Thyroid gland (tissue), 4 donors: ENCODE measurements at regions not wholly inside any gene's neighbourhood (a gene's known extent, or its start where the extent isn't known, plus 50 kb on each side); places are given as distances from the start of the nearest gene placed in this dataset.
A peak's percentile ranks its signal among the peaks of the same experiment; 100 is the strongest.

Source experiments
- CTCF ChIP-seq, 6 experiments: fragments of 200-600 bp in 3 of 6; fragments of 450-650 bp in 3 of 6; sonication (generic) in 3 of 6; IDR thresholded peaks; one replicate each; pipeline ENCODE4 v1.5.1; 2016 to 2019; ENCODE audit warnings: antibody characterized with exemption in 6 of 6, mild to moderate bottlenecking in 2 of 6, inconsistent platforms in 1 of 6, moderate library complexity in 1 of 6
- POLR2A ChIP-seq, 2 donors: fragments of 450-650 bp; IDR thresholded peaks; one replicate each; pipeline ENCODE4 v1.6.1; 2017; ENCODE audit warnings: antibody characterized with exemption in 2 of 2, mild to moderate bottlenecking in 2 of 2, moderate library complexity in 1 of 2

- TF ChIP-seq CTCF (IDR thresholded peaks at IDR 0.05) (peak in 1 of 6 experiments; percentile 17), POLR2A (IDR thresholded peaks at IDR 0.05) (no peak)
These were observed 775.6 kb downstream of the ROBO2 start for GRCh38 chr3:77815467-77815866.
